ENCODE measurements at regions not wholly inside any gene's neighbourhood (a gene's known extent, or its start where the extent isn't known, plus 50 kb on each side); places are given as distances from the start of the nearest gene placed in this dataset.

DNA sequence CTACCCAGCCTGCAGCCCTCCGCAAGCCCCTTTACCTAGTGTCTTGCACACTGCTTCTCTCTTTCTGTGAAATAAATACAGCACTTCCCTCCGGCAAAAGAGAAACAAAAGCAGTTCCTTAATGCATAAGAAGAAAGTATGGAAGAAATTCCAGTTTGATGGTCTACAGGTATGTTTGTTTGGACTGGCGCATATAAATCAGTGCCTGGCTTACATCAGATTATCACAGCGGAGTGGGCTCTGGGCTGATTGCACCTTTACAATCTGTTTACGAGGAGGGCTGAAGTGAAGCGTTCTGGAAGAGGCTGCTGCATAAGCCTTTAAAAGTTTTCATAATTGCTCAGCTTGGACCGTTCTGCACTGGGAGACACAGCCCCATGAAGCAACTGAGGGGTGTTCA lies 153.5 kb upstream of the FOXF1 start:
- no peak for DNase-seq

DNA sequence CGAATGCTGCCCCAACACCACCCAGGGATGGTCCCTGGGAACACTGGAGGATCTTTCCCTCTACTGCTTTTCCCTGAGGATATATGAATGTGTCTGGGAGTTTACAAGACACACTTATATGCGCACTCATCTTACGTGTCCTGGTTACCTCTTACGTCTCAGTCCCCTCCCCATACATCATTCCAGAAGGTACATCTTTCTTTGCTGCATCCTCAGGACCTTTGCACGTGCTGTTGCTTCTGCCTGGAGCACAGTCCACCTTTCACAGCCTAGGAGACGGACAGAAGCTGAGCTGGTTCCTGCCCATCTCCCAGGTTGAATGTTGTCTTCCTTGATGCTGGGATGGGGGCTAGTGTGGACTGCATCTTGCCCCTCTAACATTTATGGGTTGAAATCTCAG lies 153.0 kb upstream of the FOXF1 start:
- DNase-seq = no peak

DNA sequence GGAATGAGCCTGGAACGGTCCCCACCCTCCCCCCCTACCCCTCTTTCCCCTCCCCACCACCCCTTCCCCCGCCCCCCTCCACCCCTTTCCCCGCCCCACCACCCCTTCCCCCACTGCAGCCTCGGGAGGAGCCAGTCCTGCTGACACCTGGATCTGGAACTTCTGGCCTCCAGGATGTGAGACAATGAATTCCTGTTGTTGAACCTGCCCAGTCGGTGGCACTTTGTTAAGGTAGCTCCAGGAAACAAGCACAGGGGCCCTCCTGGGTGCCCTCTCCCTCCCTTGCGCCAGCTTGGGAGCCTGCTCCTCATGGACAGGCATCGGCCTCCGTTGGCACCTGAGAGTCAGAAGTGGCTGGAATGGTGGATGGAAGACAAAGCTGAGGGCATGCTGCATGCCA lies 152.4 kb upstream of the FOXF1 start:
- no peak for DNase-seq

DNA sequence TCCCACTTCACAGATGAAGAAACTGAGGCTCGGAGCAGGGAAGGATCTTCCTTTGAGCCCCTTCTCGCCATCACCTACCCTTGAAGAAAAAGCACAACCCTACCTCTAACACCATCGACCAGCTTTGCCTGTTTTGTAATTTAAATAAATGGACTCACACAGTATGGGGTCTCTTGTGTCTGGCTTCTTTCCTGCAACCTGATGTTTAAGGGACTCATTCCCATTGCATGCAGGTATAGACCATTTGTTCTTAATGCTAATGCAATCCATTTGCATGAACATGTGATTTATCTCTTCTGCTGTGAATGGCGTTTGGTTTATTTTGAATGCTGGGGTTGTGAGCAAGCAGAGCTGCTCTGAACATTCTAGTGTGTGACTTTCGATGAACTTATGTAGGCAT lies 150.8 kb upstream of the FOXF1 start:
- DNase-seq = no peak

DNA sequence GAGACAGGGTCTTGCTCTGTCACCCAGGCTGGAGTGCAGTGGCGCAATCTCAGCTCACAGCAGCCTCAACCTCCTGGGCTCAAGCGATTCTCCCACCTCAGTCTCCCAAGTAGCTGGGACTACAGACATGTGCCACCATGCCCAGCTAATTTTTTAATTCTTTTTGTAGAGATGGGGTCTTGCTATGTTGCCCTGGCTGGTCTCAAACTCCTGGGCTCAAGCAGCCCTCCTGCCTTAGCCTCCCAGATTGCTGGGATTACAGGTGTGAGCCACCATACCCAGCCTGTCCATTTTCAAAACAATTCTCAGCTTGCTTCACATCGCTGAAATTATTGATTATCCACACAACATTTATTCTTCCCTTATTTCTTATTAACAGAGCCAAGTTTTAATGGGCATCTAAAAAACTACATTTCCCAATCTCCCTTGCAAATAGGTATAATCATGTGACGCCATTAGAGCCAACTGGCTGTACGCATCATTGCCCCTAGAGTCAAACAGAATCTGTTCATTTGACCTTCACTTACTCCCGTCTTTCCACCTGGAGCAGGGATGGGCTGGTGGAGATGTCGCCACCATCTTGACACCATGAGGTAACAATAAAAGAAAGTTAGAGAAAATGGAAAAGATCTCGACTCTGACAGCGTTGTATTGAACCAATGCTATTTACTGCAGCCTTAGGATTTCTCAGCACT lies 148.0 kb upstream of the FOXF1 start:
- no peak for DNase-seq

DNA sequence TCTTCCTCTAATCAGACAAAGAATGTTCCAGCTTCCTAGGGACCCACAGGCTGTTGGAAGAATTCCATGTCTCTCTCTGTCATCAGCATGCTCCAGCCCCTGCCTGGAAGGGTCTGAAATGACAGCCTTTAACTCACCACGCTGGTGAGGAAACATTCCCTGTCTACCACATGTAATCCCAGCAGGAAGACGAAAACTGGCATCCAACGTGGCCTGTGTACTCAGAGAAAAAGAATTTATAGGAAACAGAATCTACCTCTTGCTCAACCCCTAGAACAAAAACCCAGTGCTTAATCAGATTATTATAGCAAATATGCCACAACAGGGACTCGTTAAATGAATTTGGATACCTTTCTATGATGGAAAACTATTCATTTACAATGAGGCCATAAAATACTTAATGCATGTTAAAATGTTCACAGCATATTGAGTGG lies 147.3 kb upstream of the FOXF1 start:
- DNase-seq = no peak

DNA sequence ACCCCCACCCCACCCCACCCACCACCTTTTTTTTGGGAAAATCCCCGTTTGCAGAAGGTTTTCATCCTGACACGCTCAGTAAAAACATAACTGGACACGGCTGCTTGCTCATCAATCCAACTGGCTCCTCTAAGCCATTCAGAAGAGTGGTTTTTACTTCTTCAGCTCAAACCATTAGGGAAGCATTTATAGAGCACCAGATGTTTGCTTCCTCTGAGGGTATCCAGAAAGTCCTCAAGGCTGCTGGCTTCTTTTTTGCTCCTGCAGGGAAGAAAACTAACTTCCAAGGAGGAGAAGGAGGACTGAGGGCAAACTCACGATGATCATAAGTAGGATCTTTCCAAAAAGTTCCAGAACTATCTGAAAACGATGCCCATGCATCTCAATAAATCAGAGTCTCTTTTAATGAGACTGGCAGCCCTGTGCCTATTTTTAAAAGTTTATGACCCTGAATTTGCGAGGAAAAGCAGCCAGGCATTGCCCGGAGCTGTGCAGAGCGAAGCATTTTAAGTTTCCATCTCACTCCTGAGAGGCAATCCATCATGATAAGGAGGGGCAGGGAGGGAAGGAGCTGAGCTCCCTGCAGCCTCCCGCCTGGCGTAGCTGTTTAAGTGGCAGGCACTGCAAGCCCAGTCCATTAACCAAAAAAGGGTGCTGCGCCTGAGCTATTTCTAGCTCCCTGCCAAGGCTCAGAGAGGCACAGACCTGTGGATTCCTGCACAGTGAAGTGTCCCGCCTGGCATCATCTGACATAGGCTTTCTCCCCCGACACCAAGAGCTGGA lies 146.3 kb upstream of the FOXF1 start:
- DNase-seq = no peak

DNA sequence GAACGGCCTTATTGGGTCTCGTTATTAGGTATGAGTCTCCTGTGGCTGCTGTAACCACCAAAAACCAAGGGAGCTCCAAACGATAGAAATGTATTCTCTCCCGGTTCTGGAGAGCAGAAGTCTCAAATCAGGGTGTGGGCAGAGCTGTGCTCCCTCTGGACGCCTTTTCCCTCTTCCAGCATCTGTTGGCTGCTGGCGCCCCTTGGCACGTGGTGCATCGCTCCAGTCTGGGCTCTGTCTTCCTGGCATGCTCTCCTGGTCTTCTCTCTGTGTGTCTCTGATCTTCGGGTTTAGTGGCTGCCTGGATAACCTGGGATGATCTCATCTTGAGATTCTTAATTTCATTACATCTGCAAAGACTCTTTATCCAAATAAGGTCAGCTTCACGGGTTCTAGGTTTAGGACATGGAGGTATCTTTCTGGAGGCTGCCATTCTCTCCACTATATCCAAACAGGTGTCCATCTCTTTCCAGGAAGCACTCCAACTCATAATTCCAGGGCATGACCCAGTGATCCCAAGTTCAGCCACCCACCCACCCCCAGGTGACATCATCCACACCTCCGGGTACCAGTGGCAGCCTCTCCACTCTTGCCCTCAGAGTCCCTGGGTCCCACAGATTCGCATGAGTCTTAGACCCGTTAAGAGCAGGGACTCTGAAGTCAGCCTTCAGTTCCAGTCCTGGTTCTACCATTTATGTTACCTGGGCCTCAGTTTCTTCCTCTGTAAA lies 145.5 kb upstream of the FOXF1 start:
- no peak for DNase-seq

DNA sequence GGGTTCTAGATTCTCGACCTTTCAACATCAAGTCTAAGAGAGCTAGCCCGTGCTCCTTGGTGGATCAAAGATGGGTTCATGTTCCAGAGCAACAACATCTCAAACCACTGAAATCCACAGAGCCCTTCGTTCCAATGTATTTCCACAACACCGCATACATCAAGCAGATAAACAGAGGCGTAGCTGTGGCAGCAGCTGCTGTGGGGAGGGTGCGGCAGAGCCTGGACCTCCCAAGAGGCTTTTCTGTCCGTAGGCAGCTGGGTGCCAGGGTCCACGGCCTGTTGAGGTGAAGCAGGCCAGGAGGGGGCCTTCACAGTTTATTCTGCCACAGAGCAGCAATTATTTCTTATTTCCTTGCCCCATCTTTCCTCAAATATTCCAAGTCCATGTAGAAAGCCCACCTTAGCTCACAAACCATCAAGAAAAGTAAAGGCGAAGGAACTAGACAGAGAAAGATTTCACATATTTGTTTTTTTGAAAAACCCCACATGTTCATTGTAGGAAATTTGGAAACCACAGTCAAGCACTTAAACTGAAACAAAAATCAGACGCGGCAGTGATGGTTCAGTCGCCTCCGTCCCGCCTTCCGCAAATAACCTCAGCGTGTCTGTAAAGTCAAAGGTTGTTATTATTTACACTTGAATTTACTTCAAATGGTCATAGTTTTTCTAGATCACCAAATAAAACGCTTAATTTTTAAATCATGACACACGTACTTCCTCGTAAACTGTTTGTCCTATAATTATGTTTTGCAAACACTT lies 144.6 kb upstream of the FOXF1 start:
- DNase-seq = no peak

DNA sequence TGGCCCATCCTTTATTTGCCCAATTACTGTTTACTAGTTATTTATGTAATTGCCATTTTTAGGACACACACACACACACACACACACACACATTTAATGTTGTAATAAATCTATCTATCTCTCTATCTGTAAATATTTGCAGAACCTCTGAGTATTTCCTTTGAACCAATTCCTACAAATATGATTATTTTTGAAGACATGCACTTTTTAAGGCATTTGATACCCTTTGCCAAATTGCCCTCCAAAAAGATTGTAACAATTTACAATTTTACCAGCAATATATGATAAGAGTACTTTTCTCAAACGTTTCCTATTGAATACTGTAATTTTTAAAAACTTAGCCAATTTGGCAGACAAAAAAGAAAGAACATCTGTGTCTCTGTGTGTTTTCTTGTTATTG lies 143.8 kb upstream of the FOXF1 start:
- no peak for DNase-seq

DNA sequence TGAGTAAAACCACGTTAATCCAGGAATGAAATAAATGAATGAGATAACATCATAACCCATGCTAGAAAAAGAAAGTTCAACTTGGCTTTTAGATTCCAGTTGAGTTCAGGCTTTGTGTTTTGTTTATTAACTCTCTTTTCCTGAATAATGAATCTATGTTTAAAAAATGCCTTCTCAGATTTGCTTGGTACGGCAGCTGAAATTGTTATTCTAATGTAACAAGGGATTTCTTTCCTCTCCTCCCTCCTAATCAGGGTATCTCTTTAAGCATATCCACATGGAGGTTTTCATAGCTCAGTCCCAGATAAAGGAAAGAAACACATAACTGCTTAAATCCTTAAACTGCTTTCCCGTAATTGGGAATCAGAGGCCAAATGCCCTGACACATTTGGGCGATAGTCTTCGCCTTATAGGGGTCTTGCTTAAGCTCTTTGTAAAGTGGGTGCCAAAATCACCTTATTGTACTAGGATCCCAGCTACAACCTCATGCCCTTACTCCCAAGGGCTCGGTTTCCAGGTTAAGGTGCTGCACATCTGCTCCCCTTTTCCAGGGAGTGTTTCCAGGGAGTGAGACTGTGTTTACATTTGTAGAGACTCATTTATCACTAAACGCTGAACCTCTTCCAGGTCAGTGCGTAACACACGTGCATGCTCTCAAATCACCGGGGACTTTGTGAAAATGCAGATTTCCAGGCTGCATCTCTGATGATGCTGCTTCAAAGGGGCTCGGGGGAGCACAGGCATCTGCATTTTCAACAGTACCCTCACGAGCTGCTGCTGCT lies 142.8 kb upstream of the FOXF1 start:
- no peak for DNase-seq

DNA sequence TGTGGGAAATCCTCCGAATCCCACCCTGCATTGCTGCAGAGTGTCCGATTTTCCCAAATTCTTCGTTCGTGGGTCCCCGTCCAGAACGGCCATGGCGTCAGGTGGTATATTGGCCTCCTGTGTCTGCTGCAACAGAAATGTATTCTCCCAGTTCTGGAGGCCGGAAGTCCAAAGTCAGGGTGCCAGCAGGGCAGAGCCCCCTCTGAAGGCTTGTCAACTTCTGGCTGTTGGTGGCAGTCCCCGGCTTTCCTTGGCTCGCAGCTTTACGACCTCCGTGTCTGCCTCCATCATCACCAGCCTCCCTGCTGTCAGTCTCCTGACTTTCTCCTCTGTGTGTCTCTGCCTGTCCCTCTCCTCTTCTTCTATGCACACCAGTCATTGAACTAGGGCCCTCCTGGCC lies 142.1 kb upstream of the FOXF1 start:
- DNase-seq = no peak

DNA sequence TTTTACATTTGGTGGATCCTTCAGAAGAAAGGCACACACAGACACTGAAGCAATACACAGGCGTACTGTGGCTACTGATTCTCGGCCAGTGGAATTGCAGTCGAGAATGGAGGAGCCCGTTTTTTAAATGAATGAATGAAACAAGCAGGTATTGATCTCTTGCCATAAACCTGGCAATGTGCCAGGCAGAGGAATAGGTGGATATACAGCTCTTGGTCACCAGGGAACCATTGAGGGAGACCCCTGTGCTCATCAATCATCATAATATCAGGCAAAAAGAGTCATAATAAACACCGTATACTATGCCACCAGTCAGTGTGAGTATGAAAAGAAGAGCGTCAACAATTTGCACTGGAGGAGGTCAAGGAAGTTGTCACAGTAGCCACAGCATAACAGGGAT lies 140.3 kb upstream of the FOXF1 start:
- no peak for DNase-seq

DNA sequence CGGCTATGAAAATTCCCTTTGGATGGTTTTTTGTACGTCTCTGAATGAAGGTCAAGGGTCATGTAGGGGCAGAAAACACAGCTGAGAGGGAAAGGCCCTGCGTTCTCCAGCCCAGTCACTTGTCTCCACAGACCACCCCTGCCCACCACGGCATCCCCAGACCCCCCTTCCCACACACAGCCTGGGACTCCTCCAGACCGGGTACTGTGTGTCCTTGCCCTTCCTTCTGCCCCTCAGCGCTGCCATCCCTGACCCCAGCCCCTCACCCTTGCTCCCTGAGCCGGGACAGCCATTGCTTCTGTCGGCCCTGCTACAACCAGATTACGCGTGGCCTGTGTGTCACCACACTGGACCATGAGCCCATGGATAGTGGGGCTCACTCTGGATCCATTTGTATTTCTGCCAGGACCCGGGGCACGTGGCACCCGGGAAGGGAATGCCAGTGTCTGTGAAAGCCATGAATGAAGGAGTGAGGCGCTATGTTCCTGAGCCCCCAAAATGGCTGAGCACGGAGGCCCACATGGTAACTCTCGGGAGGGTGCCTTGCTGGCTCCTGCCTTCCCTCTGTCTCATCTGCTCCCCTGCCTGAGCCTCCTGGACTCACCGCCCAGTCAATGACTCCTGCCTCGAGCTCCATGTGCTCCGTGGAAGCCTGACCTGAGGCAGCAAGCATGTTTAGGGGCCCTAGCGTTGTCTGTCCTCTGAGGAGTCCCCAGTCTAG lies 139.1 kb upstream of the FOXF1 start:
- DNase-seq = no peak

DNA sequence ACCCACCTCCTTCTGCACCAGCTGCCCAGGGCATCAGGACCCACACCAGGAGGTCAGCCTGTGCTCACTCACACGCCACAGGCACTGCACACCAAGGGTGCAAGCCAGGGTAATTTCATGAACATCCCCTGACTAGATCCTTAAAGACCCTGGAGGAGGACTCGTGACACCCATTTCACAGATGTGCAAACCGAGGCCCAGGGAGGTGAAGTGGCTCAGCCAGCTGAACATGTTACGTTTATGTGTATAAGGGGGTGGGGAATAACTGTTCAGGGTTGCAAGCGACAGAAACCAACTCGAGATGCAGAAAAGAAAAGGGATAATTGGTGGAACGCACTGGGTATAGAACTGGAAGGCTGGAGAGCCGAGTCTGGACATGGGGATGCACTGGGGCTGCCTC lies 138.1 kb upstream of the FOXF1 start:
- no peak for DNase-seq

DNA sequence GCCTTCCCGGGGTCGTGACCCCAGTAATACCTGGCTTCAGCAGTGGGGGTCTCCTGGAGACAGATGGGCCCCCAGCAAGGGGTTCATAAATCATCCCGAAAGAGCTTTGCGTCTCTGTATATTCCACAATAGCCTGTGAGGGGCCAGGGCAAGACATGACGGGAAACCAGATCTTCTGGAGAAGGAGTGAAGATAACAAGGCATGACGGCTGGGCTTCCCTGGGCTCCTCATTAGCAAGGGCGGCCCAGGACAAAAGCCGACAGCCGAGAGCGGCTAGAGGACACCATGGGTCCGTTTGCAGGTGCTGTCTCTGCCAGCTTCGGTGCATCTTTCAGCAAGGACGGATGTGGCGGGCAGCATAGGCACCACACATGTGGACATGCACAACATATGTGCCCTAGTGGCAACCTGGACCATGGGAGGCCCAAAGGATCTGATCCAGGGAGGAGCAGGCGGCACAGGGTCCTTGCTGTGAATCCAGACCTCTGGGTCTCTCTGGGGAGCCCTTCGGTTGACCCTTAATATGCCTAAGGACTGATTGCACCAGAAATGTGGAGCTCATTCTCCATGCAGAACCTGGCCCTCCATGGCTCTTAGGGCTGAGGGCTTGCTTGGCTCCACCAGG lies 136.9 kb upstream of the FOXF1 start:
- no peak for DNase-seq

DNA sequence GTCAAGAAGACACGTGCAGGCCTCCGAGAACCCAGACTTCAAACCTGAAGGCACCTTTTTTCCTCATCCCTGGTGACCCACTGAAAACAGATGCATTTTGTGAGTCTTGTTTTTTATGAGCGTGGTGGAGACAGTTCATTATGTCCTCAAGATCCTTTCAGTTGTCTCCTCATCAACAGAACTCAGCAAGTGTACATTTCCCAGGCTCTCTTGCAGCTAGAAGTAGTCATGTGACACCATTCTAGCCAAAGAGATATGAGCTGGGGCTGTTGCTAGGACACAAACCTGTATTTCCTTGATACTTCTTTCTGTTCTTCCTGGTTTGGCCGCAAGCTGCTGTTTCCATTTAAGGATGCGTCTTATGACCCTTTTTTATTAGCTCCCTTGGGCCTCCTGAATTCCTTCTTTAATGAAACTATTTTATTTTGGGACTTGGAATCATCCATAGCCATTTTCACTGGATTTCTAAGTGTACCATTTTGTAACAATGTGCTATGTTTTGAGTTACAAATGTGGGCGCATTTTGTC lies 135.7 kb upstream of the FOXF1 start:
- no peak for DNase-seq

DNA sequence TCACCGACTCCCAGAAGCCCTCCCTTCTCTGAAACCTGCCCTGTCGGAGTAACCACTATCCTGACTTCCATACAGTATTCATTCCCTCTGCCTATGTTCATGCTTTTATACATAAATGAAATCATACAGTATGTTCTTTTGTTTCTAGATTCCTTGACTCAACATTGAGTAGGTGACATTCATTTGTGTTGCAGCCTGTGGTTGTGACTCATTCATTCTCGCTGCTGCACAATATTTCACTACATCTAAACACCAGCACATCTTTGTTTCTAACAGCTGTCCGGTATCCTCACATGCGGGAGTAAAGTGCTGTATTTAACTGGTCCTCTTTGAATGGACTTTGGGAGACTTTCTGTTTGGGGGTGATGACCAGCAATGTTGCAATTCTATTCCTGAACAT lies 135.0 kb upstream of the FOXF1 start:
- DNase-seq = no peak

DNA sequence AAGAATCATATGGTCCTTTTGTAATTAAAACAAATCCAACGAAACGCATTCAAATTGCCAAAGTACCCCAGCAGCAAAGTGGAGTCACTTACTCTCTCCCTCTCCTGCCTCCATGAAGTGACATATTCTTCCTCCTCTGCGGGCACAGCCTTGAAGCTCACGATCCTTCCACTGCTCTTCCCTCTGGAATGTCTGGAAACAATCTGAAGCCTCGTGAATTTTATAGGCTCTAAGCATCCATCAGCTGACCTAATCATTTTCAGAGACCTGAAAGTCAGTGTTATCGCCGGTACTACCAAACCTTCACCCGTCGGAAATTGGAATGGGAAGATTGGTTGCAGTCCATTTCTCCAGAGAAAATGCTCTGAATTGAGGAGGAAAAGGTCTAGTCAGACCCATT lies 134.5 kb upstream of the FOXF1 start:
- DNase-seq = no peak

DNA sequence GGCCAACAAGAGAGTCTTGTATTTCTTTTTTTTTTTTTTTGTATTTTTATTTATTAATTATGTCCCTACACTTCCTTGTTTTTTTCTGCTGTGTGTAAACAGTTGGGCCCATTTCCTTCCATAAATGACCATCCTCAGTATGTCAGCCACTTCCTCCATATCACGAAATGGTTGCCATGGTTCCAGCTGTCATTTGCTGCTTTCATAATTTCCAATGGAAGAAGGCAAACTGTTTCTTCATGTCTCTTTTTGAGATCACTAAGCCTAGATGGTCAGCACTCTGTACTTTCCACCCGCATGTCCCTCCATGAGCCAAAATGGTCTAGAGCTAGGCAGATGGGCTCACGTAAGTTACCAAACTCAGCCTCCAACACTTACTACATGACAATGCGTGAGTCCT lies 133.5 kb upstream of the FOXF1 start:
- DNase-seq = no peak
